ENCODE measurements at regions not wholly inside any gene's neighbourhood (a gene's known extent, or its start where the extent isn't known, plus 50 kb on each side); places are given as distances from the start of the nearest gene placed in this dataset.

GRCh38 chr7:137172105-137172590, 171.4 kb downstream of the PTN start:
- no peak for TF ChIP-seq FOXP2 (optimal IDR thresholded peaks at IDR 0.05; ENCODE audit: control extremely low read depth, extremely low read length, insufficient read depth)
- TF ChIP-seq EZH2 (IDR thresholded peaks at IDR 0.05): no peak
- no peak for TF ChIP-seq POLR2AphosphoS5 (IDR thresholded peaks at IDR 0.05; ENCODE audit: borderline replicate concordance, low read depth, low read length)
- no peaks in the 10 kb centered on the region for H3K36me3 ChIP-seq (ENCODE audit: insufficient read depth, low read length)
- no peak for DNase-seq (ENCODE audit: low read depth, low spot score)
- H3K9ac ChIP-seq (ENCODE audit: insufficient read length): no peak overlapping the region
- no peaks in the 10 kb centered on the region for H3K9me3 ChIP-seq (ENCODE audit: low read depth, low read length)
- no peak overlapping the region for H3K27ac ChIP-seq
- no peak overlapping the region for H3K4me3 ChIP-seq

- Histone ChIP-seq H3K36me3 (ENCODE audit: insufficient read depth, low read length) (no peaks in the 10 kb centered on the region), H3K27ac (no peak overlapping the region), H3K9ac (ENCODE audit: insufficient read length) (no peak overlapping the region), H3K9me3 (ENCODE audit: low read depth, low read length) (no peaks in the 10 kb centered on the region), H3K4me3 (no peak overlapping the region)
- peak; percentile 32 for DNase-seq (ENCODE audit: low read depth, low spot score)
- no peak for TF ChIP-seq FOXP2 (optimal IDR thresholded peaks at IDR 0.05; ENCODE audit: control extremely low read depth, extremely low read length, insufficient read depth)
- no peak for TF ChIP-seq EZH2 (IDR thresholded peaks at IDR 0.05)
- no peak for TF ChIP-seq POLR2AphosphoS5 (IDR thresholded peaks at IDR 0.05; ENCODE audit: borderline replicate concordance, low read depth, low read length)
Observed at GRCh38 chr7:137169282-137169698, 174.2 kb downstream of the PTN start.

GRCh38 chr7:137167609-137168008, 175.9 kb downstream of the PTN start:
- DNase-seq (ENCODE audit: low read depth, low spot score): no peak
- H3K4me3 ChIP-seq: no peak overlapping the region
- H3K9ac ChIP-seq (ENCODE audit: insufficient read length): no peak overlapping the region
- no peaks in the 10 kb centered on the region for H3K36me3 ChIP-seq (ENCODE audit: insufficient read depth, low read length)
- H3K9me3 ChIP-seq (ENCODE audit: low read depth, low read length): no peaks in the 10 kb centered on the region
- H3K27ac ChIP-seq: no peak overlapping the region
- TF ChIP-seq POLR2AphosphoS5 (IDR thresholded peaks at IDR 0.05; ENCODE audit: borderline replicate concordance, low read depth, low read length) (no peak), FOXP2 (optimal IDR thresholded peaks at IDR 0.05; ENCODE audit: control extremely low read depth, extremely low read length, insufficient read depth) (no peak), EZH2 (IDR thresholded peaks at IDR 0.05) (no peak)

- Histone ChIP-seq H3K9me3 (ENCODE audit: low read depth, low read length) (no peaks in the 10 kb centered on the region), H3K36me3 (ENCODE audit: insufficient read depth, low read length) (no peaks in the 10 kb centered on the region), H3K9ac (ENCODE audit: insufficient read length) (no peak overlapping the region), H3K4me3 (no peak overlapping the region), H3K27ac (no peak overlapping the region)
- TF ChIP-seq FOXP2 (optimal IDR thresholded peaks at IDR 0.05; ENCODE audit: control extremely low read depth, extremely low read length, insufficient read depth): no peak
- no peak for DNase-seq (ENCODE audit: low read depth, low spot score)
Observed at GRCh38 chr7:137166363-137166762, 177.2 kb downstream of the PTN start.

GRCh38 chr7:137165786-137166185, 177.7 kb downstream of the PTN start:
- no peak for DNase-seq (ENCODE audit: low read depth, low spot score)
- Histone ChIP-seq H3K9ac (ENCODE audit: insufficient read length) (no peak overlapping the region), H3K4me3 (no peak overlapping the region), H3K9me3 (ENCODE audit: low read depth, low read length) (no peaks in the 10 kb centered on the region), H3K27ac (no peak overlapping the region), H3K36me3 (ENCODE audit: insufficient read depth, low read length) (no peaks in the 10 kb centered on the region)
- TF ChIP-seq FOXP2 (optimal IDR thresholded peaks at IDR 0.05; ENCODE audit: control extremely low read depth, extremely low read length, insufficient read depth): no peak
- no peak for TF ChIP-seq POLR2AphosphoS5 (IDR thresholded peaks at IDR 0.05; ENCODE audit: borderline replicate concordance, low read depth, low read length)
- TF ChIP-seq EZH2 (IDR thresholded peaks at IDR 0.05): no peak

GRCh38 chr7:137165241-137165640, 178.3 kb downstream of the PTN start:
- H3K36me3 ChIP-seq (ENCODE audit: insufficient read depth, low read length): no peaks in the 10 kb centered on the region
- H3K27ac ChIP-seq: no peak overlapping the region
- no peak overlapping the region for H3K9ac ChIP-seq (ENCODE audit: insufficient read length)
- DNase-seq (ENCODE audit: low read depth, low spot score): no peak
- H3K9me3 ChIP-seq (ENCODE audit: low read depth, low read length): no peaks in the 10 kb centered on the region
- no peak overlapping the region for H3K4me3 ChIP-seq
- no peak for TF ChIP-seq POLR2AphosphoS5 (IDR thresholded peaks at IDR 0.05; ENCODE audit: borderline replicate concordance, low read depth, low read length)
- TF ChIP-seq EZH2 (IDR thresholded peaks at IDR 0.05): no peak
- TF ChIP-seq FOXP2 (optimal IDR thresholded peaks at IDR 0.05; ENCODE audit: control extremely low read depth, extremely low read length, insufficient read depth): no peak

GRCh38 chr7:137164251-137164650, 179.3 kb downstream of the PTN start:
- DNase-seq (ENCODE audit: low read depth, low spot score): no peak
- no peaks in the 10 kb centered on the region for H3K36me3 ChIP-seq (ENCODE audit: insufficient read depth, low read length)
- no peak overlapping the region for H3K27ac ChIP-seq
- no peak overlapping the region for H3K4me3 ChIP-seq
- TF ChIP-seq EZH2 (IDR thresholded peaks at IDR 0.05) (no peak), POLR2AphosphoS5 (IDR thresholded peaks at IDR 0.05; ENCODE audit: borderline replicate concordance, low read depth, low read length) (no peak), FOXP2 (optimal IDR thresholded peaks at IDR 0.05; ENCODE audit: control extremely low read depth, extremely low read length, insufficient read depth) (no peak)
- no peaks in the 10 kb centered on the region for H3K9me3 ChIP-seq (ENCODE audit: low read depth, low read length)
- H3K9ac ChIP-seq (ENCODE audit: insufficient read length): no peak overlapping the region

- no peak overlapping the region for H3K9ac ChIP-seq (ENCODE audit: insufficient read length)
- H3K36me3 ChIP-seq (ENCODE audit: insufficient read depth, low read length): no peaks in the 10 kb centered on the region
- TF ChIP-seq FOXP2 (optimal IDR thresholded peaks at IDR 0.05; ENCODE audit: control extremely low read depth, extremely low read length, insufficient read depth): no peak
- TF ChIP-seq EZH2 (IDR thresholded peaks at IDR 0.05): no peak
- TF ChIP-seq POLR2AphosphoS5 (IDR thresholded peaks at IDR 0.05; ENCODE audit: borderline replicate concordance, low read depth, low read length): no peak
- DNase-seq (ENCODE audit: low read depth, low spot score): no peak
- H3K9me3 ChIP-seq (ENCODE audit: low read depth, low read length): no peaks in the 10 kb centered on the region
- no peak overlapping the region for H3K4me3 ChIP-seq
- H3K27ac ChIP-seq: no peak overlapping the region
Observed at GRCh38 chr7:137160236-137160635, 183.3 kb downstream of the PTN start.

- H3K9me3 ChIP-seq (ENCODE audit: low read depth, low read length): no peaks in the 10 kb centered on the region
- DNase-seq (ENCODE audit: low read depth, low spot score): no peak
- H3K4me3 ChIP-seq: no peak overlapping the region
- no peaks in the 10 kb centered on the region for H3K36me3 ChIP-seq (ENCODE audit: insufficient read depth, low read length)
- H3K27ac ChIP-seq: no peak overlapping the region
- TF ChIP-seq EZH2 (IDR thresholded peaks at IDR 0.05) (no peak), FOXP2 (optimal IDR thresholded peaks at IDR 0.05; ENCODE audit: control extremely low read depth, extremely low read length, insufficient read depth) (no peak), POLR2AphosphoS5 (IDR thresholded peaks at IDR 0.05; ENCODE audit: borderline replicate concordance, low read depth, low read length) (no peak)
- H3K9ac ChIP-seq (ENCODE audit: insufficient read length): no peak overlapping the region
Observed at GRCh38 chr7:137157256-137157655, 186.3 kb downstream of the PTN start.

All from SK-N-MC (cell line).